Ovary (tissue), 7 donors: ENCODE measurements at regions not wholly inside any gene's neighbourhood (a gene's known extent, or its start where the extent isn't known, plus 50 kb on each side); places are given as distances from the start of the nearest gene placed in this dataset.

Source experiments
- DNase-seq, 5 donors: peaks; one replicate each; pipeline ENCODE4 v3.0.0-alpha.2; 2019 to 2020
- H3K27ac ChIP-seq, 2 donors: fragments of 200-600 bp; one replicate each; pipeline versions ENCODE4 v1.5.1 to v1.8.0; 2019 to 2022
- H3K27me3 ChIP-seq: fragments of 200-600 bp; one replicate; pipeline ENCODE4 v1.8.0; 2022
- H3K36me3 ChIP-seq: fragments of 200-600 bp; sonication (generic); one replicate; pipeline ENCODE4 v1.5.1; 2019
- H3K4me1 ChIP-seq: one replicate; pipeline ENCODE4 v1.8.1; 2013; ENCODE audit warnings: mild to moderate bottlenecking, moderate library complexity; ENCODE audit not compliant: insufficient read depth
- H3K4me3 ChIP-seq: fragments of 200-600 bp; sonication (generic); one replicate; pipeline ENCODE4 v1.5.1; 2017
- H3K9me3 ChIP-seq, 2 donors: fragments of 200-600 bp in 1 of 2; sonication (generic) in 1 of 2; one replicate each; pipeline versions ENCODE4 v1.5.1 to v1.8.1; 2013 to 2019; ENCODE audit warnings: mild to moderate bottlenecking in 1 of 2, moderate library complexity in 1 of 2
- EP300 ChIP-seq: sonication (generic); formaldehyde crosslinking; IDR thresholded peaks from one replicate; pipeline ENCODE4 v1.6.1; 2017; ENCODE audit warnings: antibody characterized with exemption
- POLR2A ChIP-seq: fragments of 450-650 bp; IDR thresholded peaks from one replicate; pipeline ENCODE4 v1.6.1; 2017; ENCODE audit warnings: antibody characterized with exemption, mild to moderate bottlenecking, moderate library complexity
- WGBS, 3 donors: extraction: QIAGEN DNeasy Blood & Tissue Kit in 1 of 3; methylation state at CpG; one replicate each; pipeline versions ENCODE4 v1.1.5 to v1.1.7; 2013 to 2017; 5-methylcytosine and 5-hydroxymethylcytosine counted together
- intact Hi-C, 4 donors: fragments of 100-400 bp; cut with DNase I; formaldehyde crosslinking; loops; one replicate each; pipeline versions ENCODE4 v1.11.0 to v1.15.1; 2022 to 2023
- TF ChIP-seq, protein P1 (sequence below), 3 donors: fragments of 450-650 bp in 2 of 3; fragments of 200-600 bp in 1 of 3; IDR thresholded peaks; one replicate each; pipeline versions ENCODE4 v1.5.1 to v1.8.0; 2016 to 2022; ENCODE audit warnings: antibody characterized with exemption in 3 of 3, mild to moderate bottlenecking in 1 of 3
- donor health status: DM: no; HTN: no; CAD: no; lungs with moderate emphysema.
- donor health status: DM: no; HTN: no; CAD: no.
- donor health status: Bipolar disorder and iron deficiency.
- donor health status: DM: no; HTN: no; CAD: no.
- donor health status: DM: yes; HTN: yes; CAD: no.

DNA sequence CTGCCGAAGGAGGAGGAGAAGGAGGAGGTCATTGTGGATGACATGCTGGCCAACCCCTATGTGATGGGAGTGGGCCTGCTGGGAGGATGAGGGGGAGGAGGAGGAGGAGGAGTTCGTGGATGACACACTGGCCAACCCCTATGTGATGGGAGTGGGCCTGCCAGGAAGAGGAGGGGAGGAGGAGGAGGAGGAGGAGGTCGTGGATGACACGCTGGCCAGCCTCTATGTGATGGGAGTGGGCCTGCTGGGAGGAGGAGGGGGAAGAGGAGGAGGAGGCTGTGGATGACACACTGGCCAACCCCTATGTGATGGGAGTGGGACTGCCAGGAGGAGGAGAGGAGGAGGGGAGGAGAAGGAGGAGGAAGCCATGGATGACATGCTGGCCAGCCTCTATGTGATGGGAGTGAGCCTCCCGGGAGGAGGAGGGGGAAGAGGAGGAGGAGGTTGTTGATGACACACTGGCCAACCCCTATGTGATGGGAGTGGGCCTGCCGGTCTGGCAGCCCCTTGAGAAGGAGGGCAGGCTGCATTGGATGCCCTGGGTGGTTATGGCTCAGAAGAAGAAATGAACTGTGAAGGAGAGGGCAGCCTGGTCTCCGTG, 55.7 kb upstream of the WNT7A start:
- 57 to 64% (median 62%) methylated on average over 7 of the region's 7 CpGs for WGBS, 3 donors
- intact Hi-C loops, result no loop called here
- no peak for DNase-seq
- Histone ChIP-seq H3K27ac (no peak overlapping the region), H3K4me3 (no peak overlapping the region), H3K4me1 (peaks cover 4% of the 10 kb centered on the region), H3K9me3 (no peaks in the 10 kb centered on the region), H3K36me3 (no peaks in the 10 kb centered on the region), H3K27me3 (no peaks in the 10 kb centered on the region)
- TF ChIP-seq, protein P1, sequence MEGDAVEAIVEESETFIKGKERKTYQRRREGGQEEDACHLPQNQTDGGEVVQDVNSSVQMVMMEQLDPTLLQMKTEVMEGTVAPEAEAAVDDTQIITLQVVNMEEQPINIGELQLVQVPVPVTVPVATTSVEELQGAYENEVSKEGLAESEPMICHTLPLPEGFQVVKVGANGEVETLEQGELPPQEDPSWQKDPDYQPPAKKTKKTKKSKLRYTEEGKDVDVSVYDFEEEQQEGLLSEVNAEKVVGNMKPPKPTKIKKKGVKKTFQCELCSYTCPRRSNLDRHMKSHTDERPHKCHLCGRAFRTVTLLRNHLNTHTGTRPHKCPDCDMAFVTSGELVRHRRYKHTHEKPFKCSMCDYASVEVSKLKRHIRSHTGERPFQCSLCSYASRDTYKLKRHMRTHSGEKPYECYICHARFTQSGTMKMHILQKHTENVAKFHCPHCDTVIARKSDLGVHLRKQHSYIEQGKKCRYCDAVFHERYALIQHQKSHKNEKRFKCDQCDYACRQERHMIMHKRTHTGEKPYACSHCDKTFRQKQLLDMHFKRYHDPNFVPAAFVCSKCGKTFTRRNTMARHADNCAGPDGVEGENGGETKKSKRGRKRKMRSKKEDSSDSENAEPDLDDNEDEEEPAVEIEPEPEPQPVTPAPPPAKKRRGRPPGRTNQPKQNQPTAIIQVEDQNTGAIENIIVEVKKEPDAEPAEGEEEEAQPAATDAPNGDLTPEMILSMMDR (IDR thresholded peaks at IDR 0.05), result no peak
- TF ChIP-seq POLR2A (no peak), EP300 (no peak)

DNA sequence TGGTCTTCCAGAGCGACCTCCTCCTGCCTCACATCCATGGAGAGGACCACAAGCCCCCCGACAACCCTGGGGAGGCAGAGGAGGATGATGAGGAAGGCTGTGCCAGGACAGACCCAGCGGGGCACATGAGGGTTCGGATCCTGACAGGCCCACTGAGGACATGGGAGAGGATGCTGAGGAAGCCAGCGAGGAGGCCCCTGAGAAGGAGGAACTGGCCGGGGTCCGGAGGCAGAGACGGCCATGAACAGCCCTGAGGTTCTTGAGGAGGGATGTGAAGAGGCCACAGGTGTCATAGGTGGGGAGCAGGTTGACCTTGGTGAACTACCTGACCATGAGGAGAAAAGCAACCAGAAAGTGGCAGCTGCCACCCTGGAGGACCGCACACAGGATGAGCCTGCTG, 54.9 kb upstream of the WNT7A start:
- Histone ChIP-seq H3K4me1 (peaks cover 4% of the 10 kb centered on the region), H3K27me3 (no peaks in the 10 kb centered on the region), H3K9me3 (no peaks in the 10 kb centered on the region), H3K4me3 (no peak overlapping the region), H3K36me3 (no peaks in the 10 kb centered on the region), H3K27ac (no peak overlapping the region)
- 87 to 96% (median 92%) methylated on average over 9 of the region's 9 CpGs for WGBS, 3 donors
- DNase-seq, result no peak
- TF ChIP-seq POLR2A (no peak), EP300 (no peak)
- TF ChIP-seq, protein P1 (IDR thresholded peaks at IDR 0.05), result no peak
- intact Hi-C loops, result no loop called here

DNA sequence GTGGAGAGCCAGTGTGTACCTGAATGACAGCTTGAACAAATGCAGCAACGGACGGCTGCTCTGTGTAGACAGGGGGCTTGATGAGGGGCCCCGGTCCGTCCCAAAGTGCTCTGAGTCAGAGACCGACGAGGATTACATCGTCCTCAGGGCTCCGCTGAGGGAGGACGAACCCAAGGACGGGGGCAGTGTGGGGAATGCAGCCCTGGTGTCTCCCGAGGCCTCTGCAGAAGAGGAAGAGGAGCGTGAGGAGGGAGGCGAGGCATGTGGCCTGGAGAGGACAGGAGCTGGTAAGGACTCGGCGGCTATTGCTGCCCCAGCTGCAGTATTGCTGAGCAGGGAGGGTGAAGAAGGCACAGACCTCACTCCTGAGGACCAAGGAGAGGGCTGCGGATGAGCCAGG, 54.4 kb upstream of the WNT7A start:
- Histone ChIP-seq H3K27me3 (no peaks in the 10 kb centered on the region), H3K27ac (no peak overlapping the region), H3K4me1 (peaks cover 4% of the 10 kb centered on the region), H3K36me3 (no peaks in the 10 kb centered on the region), H3K4me3 (no peak overlapping the region), H3K9me3 (no peaks in the 10 kb centered on the region)
- TF ChIP-seq EP300 (no peak), POLR2A (no peak)
- TF ChIP-seq, protein P1 (IDR thresholded peaks at IDR 0.05), result no peak
- WGBS, 3 donors, result 84 to 91% (median 89%) methylated on average over 16 of the region's 16 CpGs
- no peak for DNase-seq
- intact Hi-C loops, result no loop called here

DNA sequence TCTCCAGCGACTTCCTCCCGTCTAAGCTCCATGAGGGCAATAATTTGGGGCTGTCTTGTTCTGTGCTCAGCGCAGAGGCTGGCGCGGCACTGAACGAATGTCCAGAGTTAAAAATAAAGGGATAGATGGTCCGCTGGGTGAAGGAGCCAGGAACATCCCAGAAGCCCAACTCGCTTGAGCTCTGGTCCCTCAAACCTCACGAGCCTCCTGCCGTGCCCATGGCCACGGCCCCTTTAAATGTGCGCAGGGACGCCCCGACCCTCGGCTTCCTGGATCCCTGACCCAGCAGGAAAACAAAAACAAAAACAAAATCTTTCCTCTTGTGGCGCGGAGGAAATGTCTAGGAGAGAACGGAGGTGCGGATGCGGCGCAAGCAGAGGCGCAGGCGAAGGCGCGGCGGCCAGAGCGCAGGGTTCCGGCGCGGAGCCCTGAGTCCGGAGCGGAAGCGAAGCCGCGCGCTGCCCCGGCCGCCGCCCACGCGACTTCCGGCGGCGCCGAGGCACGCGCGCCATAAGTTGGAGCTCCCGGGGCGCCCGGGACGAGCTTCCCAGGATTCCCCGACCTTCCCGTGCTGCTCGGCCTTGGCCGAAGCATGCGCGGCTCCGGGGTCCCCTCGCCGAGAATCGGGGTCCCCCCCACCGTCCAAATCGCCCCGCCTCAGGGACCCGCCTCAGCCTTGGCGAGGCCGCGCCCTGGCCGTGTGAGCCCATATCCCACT, 52.9 kb upstream of the WNT7A start:
- Histone ChIP-seq H3K27ac (no peak overlapping the region), H3K27me3 (no peaks in the 10 kb centered on the region), H3K4me1 (peaks cover 4% of the 10 kb centered on the region), H3K9me3 (no peaks in the 10 kb centered on the region), H3K36me3 (no peaks in the 10 kb centered on the region), H3K4me3 (peak overlapping the region; percentile 2)
- peak in 2 of 5 donors; percentile 26 to 40 for DNase-seq
- TF ChIP-seq EP300, result no peak
- TF ChIP-seq, protein P1 (IDR thresholded peaks at IDR 0.05), result no peak
- TF ChIP-seq POLR2A, result no peak
- WGBS, 3 donors, result 9 to 20% (median 10%) methylated on average over 43 to 70 of the region's 70 CpGs
- intact Hi-C loops, result no loop called here
